ENCODE measurements at regions not wholly inside any gene's neighbourhood (a gene's known extent, or its start where the extent isn't known, plus 50 kb on each side); places are given as distances from the start of the nearest gene placed in this dataset.
"Not testable (repeated sequence)": the region's sequence is repeated elsewhere in the genome, so short reads cannot be mapped to it uniquely, and the experiment has no call there.

DNA sequence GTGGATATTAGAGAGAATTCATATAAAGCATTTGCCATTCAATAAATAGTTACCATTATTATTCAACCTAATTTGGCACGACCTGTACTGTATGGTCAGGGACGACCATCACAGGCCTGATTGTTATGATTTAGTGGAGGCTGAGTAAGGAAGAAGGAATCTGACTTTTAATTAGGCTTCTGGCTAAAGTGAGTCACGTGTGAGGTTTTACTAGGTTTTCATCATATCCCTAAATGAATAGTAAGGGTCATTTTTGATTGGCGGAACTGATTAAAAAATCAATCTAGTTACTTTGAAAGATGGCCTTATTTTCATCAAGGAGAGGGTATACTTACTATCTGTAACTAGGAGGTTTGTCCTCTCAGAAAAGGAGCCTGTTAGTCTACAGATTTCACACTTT lies 143.4 kb downstream of the ADCYAP1 start:
- no peak for DNase-seq

DNA sequence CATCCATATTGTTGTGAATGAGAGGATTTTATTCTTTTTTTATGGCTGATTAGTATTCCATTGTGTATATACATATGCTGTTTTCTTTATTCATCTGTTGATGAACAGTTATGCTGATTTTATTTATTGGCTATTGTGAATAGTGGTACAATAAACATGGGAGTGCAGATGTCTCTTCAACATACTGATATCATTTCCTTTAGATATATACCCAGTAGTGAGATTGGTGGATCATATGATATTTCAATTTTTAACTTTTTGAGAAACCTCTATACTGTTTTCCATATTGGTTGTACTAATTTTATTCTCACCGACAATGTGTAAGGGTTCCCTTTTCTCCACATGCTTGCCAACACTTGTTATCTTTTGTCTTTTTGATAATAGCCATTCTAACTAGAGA lies 144.5 kb downstream of the ADCYAP1 start:
- DNase-seq = no peak

DNA sequence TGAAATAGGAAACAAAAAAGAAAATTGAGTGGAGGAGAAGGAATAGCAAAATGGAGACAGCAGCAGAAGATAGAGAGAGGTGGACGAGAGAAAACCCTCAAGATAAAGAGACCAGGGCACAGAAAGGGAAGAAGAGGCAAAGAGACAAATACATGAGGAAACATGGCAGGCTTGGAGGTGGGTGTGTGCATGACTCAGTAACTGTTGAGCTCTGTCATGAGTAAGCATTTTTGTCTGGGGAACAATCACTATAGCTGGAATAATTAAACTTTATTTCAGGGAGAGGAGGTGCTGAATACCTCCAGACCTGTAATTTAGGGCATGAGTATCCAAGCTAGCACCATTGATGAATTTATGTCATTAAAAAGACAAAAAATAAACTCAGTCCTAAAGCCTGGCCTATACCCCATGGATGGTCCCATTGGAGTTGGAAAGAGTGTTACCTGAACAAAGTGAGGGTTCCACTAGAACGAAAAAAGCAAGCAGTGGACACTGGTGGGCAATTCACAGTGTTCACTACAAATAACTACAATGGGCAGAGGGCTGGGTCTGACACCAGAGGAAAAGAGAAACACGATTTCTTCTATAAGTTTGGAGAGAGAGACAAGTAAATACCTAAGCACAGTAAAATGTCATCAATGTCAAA lies 145.5 kb downstream of the ADCYAP1 start:
- no peak for DNase-seq

DNA sequence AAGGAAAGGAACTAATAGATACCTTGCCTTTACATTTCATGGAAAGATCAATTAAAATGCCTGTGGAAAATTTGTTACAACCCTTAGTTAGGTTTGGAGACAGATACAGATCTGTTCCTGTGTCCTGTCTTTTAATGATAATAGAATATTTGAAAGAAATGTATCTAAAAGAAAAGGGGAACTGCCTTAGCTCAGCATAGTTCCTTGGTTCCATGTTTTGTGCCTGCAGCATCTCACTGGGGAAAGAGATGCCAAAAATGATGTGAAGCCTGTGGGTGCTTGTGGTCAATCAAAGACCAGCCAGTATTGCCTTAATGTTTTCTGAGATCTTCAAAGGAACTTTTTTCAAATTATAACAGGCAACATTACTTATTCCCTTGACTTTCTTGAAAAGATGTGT lies 147.6 kb downstream of the ADCYAP1 start:
- DNase-seq = no peak

DNA sequence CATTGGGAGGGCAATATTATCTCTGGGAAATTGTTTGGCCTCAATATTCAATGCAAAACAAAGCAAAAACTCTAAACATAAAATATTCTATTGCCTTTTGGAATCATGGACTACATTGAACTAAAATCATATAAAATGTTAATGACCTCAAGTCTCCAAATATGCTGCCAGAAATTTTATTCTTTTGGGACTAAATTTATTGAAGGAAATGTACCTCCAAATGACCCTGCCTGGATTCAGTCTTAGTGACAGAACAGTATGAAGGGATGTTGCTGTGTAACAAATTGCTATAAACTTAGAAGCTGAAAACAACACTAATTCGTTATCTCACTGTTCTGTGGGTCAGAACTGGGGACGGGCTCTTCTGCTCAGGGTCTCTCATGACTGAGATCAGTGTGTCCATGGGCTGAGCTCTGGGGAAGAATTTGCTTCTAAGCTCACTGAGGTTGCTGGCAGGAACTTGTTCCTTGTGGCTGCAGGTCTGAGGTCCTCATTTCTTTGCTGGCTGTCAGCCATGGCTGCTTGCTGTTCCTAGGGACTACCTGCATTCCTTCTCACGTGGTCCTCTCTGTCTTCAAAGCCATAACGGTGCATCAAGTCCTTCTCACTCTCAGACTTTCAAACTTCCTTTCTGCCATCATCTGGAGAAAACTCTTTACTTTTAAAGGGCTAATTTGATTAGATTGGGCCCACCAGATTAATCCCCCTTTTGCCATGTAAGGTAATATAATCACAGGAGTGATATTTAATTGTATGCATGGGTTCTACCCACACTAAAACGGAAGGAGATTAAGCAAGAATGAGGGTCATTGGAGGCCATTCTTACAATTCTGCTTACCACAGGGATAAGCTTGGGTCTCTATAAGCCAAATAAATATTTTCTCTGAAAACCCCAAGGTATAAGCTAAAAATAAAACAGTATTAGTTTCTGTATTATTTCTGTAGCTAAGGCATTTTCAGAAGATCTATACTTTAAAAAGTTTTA lies 149.0 kb downstream of the ADCYAP1 start:
- DNase-seq = no peak

DNA sequence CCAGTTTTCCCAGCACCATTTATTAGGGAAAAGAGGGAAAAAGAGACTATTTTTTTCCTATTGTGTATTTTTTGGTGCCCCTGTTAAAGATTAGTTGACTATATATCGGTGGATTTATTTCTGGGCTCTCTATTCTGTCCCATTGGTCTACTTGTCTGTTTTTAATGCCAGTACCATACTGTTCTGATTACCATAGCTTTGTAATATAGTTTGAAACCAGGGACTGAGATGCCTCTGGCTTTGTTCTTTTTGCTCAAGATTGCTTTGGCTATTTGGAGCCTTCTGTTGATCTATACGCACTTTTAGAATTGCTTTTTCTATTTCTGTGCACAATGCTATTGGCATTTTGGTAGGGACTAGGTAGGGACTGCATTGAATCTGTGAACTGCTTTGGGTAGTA lies 151.7 kb downstream of the ADCYAP1 start:
- no peak for DNase-seq

DNA sequence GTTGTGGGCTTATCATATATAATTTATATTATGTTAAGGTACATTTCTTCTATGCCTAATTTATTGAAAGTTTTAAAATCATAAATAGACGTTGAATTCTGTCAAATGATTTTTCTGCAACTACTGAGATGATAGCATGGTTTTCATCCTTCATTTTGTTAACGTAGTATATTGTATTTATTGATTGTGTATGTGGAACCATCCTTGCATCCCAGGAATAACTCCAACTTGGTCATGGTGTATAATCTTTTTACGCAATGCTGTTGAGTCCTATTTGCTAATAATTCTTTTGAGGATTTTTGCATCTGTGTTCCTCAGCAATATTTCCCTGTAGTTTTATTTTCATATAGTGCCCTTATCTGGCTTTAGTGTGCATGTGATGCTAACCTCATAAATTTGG lies 152.7 kb downstream of the ADCYAP1 start:
- no peak for DNase-seq

DNA sequence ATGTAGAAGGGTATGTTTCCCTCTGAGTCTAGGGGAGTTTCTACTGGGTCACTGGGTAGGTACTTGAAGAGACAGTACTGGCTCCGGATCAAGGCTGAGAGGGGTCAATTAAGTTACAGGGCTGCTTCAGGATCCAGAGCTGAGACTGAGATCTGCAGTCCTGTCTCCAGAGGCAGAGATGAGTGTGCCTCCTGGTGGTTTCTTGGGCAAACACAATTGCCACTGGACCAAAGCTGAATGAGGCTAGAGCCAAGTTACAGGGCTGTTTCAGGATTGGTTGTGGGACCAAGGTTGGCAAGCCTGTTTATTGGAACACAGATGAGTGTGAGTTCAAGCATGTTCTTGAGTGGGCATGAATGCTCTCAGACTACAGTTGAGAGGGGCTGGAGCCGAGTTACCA lies 157.9 kb downstream of the ADCYAP1 start:
- no peak for DNase-seq

DNA sequence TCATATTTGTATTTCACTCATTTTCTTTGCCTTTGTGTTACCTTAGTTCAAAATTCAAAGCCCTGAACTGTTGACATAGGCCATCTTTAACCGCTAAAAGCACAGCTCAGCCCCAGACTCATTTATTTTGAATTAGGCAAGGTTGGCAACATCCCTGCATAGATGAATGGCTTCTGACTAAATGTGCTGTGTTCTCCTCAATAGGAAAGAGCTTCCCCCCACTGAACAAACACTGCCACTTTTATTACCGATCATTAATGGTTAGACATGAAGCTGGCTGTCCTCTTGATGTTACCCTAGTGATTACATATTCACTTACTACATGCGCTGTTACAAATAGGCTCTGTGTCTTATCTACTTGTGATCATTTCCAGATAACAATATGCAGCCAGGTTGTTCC lies 170.7 kb downstream of the ADCYAP1 start:
- DNase-seq = no peak

DNA sequence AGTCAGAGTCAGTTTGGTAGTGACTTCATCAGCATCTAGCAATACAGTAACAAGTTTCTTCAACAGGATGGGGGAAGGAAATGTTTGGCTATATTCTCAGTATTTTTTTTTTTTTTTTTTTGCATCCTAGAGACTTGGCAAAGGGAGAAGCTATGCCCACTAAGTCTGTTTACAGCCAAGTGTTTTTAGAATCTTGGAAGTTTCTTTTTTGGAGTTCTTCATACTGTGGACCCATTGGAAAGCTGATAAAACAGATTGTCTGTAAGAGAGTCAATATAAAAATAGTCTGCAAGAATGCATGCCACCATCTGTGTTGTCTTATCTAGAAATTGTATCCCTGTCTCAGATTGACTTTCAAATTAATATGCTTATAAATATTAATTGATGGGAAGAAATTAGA lies 171.2 kb downstream of the ADCYAP1 start:
- no peak for DNase-seq

DNA sequence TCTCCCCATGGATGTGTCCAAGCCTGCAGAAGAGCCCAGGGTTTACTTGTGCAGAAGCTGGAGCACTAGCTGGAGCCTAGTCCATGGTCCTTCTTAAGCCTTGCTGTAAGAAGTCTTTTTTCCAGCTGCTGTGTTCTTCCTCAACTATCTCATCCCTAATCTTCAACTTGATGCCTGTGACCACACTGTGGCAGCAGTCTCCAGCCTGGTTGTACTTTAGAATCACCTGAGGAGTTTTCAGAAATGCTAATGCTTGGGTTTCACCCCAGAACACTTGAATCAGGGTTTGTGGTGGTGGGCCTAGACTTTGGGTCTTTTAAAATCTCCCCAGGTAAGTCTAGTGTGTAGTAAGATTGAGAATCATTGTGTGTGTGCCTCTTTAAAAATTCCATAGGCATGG lies 173.6 kb downstream of the ADCYAP1 start:
- no peak for DNase-seq

DNA sequence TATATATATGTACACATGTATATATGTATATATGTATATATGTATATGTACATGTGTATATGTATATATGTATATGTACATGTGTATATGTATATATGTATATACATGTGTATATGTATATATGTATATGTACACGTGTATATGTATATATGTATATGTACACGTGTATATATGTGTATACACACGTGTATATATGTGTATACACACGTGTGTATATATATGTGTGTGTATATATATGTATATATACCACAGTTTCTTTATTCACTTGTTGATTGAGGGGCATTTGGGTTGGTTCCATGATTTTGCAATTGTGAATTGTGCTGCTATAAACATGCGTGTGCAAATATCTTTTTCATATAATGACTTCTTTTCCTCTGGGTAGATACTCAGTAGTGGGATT lies 179.0 kb downstream of the ADCYAP1 start:
- not testable (repeated sequence) for DNase-seq

DNA sequence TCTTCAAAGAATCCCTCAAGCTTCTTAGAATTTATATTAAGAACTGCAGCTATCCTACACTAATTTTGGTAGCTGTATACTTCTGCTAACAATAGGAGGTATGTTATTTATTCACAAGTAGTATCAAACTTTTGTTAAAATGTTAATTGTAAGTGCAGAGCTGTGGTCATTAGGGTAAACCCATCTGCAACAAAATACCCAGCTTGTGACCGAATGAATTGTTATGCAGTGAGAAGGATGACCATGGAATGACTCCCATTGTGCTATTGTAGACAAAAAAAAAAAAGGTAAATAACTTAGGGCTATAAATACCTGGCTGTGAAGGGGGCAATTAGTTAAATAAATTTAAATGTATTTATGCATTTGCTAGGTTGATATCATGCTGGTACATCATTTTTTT lies 186.1 kb downstream of the ADCYAP1 start:
- DNase-seq = no peak

DNA sequence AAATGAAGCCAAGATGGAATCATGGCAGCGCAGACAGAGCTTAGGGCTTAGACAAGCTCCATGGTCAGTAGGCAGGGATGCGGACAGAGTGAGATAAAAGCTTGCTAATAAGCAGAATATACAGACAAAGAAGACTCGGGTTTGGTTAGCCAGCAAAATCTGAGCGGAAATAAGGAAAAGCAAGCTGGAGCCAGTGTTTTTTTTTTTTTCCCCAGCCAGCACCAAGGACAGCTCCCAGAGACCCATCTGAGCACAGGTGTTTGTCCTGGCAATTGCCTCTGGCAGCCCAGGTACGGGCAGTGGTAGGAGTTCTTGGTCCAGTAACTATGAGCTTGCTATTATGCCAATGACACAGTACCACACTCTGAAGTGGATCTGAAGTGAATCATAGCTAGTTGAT lies 187.6 kb downstream of the ADCYAP1 start:
- no peak for DNase-seq

DNA sequence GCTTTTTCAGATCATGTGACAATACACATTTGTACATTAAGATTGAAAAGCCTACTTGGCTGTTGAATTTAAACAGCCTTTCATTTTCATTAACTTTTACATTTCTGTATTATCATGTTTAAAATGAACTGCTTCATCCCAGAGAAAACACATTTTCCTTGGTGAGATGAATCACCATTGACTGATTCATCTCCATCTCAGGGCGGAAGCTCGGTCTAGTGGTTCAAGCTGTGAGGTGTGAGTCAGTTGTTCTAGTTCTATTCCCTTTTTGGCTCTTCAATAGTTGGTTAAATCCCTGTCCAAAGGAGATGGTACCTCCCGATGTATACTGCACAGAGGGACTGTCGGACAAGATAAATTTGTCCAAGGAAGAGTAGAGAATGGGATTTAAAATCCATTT lies 189.7 kb downstream of the ADCYAP1 start:
- no peak for DNase-seq

DNA sequence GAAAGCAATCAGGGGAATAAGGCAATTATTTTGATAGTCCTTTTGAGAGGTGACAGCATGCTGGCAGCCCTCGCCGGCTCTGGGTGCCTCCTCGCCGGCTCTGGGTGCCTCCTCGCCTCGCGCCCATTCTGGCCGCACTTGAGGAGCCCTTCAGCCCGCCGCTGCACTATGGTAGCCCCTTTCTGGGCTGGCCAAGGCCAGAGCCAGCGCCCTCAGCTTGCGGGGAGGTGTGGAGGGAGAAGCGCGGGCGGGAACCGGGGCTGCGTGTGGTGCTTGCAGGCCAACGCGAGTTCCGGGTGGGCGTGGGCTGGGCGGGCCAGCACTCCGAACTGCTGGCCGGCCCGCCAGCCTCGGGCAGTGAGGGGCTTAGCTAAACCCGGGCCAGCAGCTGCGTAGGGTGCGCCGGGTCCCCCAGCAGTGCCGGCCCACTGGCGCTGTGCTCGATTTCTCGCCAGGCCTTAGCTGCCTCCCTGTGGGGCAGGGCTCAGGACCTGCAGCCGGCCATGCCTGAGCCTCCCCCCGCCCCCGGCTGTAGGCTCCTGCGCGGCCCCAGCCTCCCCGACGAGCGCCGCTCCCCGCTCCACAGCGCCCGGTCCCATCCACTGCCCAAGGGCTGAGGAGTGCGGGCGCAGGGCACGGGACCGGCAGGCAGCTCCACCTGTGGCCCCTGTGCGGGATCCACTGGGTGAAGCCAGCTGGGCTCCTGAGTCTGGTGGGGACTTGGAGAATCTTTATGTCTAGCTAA lies 193.5 kb downstream of the ADCYAP1 start:
- not testable (repeated sequence) for DNase-seq

DNA sequence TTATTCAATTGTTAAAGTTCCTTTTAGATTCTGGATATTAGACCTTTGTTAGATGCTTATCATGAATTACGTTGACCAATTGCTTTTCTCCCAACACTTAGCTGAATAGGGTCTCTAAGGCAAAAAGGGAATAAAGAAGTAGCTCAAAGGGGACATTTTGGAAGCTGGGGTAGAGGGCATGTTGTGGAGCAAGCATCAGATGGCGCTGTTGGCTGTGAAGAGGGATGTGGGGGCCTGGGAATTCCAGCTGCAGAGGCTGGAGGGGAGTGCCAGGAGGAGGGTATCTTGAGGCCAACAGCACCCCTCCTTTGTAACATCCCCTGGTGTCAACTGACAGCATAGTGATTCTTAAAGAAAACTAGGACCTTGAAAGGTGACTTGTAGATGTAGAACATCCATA lies 198.2 kb downstream of the ADCYAP1 start:
- no peak for DNase-seq

DNA sequence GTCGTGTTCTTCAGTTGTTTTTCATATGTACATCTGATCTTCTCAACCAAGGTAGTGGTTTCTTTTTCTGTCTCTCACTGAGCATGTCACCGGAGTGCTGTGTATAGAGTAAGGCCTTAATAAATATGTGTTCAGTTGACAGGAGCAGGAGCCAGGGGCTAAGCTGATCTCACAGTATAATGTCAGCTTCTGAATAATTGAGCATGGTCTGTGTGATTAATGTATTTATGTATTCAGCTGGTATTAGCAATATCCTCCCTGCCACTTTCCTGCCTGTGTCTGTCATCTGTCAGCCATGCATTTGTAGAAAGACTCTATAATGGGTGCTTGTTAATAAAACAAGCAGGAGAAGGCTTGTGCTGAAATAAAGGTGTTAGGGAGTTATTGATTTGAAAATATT lies 198.9 kb downstream of the ADCYAP1 start:
- no peak for DNase-seq

DNA sequence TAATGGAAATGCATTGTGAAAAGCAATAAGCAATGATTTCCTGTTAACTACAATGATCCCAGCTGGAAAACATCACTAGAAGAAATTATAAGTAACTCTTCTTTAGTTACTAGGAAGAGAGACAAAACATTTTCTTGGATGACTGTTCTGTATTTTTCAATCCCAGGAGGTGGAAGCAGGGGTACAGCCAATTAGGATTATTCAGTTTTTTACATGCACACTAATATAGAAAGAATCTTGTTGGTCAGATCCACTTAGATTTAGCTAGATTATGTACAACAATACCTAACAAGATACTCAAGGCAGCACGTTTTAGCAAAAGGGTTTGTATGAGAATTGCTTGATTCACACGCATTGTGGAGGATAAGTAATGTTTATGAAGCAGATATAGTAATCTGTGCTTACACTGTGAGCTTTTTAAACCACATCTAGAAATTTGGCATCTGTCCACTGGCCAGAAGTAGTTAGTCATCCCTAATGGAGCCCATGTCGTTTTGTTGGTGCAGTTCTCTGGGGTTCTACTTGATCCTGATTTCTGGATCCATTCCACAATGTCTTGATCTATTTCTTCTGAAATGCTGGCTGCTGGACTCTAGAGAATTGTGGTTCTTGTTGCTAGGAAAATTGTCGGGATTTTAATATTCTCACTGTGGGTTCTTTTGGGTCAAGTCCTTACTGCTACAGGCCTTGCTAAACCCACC lies 199.7 kb downstream of the ADCYAP1 start:
- no peak for DNase-seq

DNA sequence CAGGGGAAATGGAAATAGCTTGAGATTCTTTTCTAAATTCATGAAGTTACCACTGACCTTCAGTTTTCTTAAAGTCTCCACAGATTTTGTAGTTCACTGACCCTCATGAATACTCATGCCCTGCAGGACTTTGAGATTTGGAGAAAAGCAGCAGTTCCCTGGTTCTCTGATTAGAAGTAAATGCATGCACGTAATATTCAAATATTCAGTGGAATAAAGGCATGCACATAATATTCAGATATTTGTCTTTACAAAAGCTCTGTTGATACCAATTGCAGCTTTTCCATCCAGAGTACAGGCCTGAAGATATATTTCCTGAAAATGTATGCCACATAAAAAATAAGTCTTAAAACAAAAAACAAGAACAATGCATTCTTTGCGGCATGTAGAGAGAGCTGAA lies 219.8 kb downstream of the ADCYAP1 start:
- no peak for DNase-seq

DNA sequence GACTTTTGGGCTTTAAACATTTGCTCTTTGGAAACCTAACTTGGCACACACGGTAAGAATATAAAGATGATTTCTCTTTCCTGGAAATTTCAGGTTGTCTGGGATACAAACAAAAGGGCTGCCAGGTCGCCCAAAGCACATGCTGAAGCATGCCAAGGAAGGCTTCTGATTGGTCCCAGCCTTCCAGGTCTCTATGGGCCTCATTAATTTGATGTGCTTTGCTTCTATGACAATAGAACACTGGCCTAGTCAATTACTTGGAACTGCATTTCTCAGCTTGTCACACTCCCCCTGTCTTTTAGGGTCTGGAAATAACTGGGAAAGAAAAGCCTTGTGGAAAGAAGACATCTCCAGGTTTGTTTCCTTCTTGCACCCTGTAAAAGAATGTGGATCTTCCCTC lies 228.9 kb downstream of the ADCYAP1 start:
- no peak for DNase-seq

DNA sequence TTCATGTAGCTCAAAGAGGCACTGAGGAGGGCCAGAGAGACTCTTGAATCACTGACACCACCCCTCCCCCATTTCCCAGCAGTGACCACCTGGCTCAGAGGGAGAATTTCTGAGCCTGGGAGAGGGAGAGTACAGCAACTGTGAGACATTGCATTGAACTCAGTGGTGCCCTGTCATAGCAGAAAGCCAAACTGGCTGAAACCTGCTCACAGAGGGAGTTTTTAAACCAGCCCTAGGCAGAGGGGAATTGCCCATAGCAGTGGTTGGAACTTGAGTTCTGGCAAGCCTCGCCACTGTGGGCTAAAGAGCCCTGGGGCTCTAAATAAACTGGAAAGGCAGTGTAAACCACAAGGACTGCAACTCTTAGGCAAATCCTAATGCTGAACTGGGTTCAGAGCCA lies 243.1 kb downstream of the ADCYAP1 start:
- DNase-seq = no peak

DNA sequence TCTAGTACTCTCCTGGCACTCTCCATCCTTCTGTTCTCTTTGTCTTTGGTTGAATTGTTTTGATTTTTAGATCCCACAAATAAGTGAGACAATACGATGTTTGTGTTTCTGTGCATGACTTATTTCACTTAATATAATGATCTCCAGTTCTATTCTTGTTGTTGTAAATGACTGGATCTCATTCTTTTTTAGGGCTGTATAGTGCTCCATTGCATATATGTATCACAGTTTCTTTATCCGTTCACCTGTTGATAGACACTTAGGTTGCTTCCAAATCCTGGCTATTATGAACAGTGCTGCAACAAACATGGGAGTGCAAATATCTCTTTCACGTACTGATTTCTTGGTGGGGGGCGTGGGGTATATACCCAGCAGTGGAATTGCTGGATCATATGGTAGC lies 245.0 kb downstream of the ADCYAP1 start:
- no peak for DNase-seq
